HEK293 (cell line): ENCODE measurements at regions not wholly inside any gene's neighbourhood (a gene's known extent, or its start where the extent isn't known, plus 50 kb on each side); places are given as distances from the start of the nearest gene placed in this dataset.

Experiments
- CTCF ChIA-PET: fragments of 350-600 bp; formaldehyde crosslinking; extraction: SDS; loops from one replicate; lab custom pipeline; 2021; ENCODE audit warnings: antibody characterized with exemption; lab: Yijun Ruan, JAX
- POLR2A ChIA-PET: fragments of 300-600 bp; formaldehyde crosslinking; extraction: SDS; loops from one replicate; lab custom pipeline; 2020; ENCODE audit warnings: antibody characterized with exemption, inconsistent platforms; lab: Yijun Ruan, JAX
- H3K27ac ChIP-seq: fragments of 200-500 bp; sonication (Bioruptor generic); 2 replicates; pipeline ENCODE4 v1.5.1; 2014; ENCODE audit warnings: low read depth, low read length, control low read depth, inconsistent platforms; ENCODE audit errors: extremely low read depth
- H3K36me3 ChIP-seq, 2 experiments: fragments of 200-500 bp in 1 of 2; sonication (Bioruptor generic) in 1 of 2; 1 replicate in 1 of 2; 2 replicates in 1 of 2; pipeline ENCODE4 v1.5.1; 2014 to 2017; ENCODE audit warnings: inconsistent platforms in 2 of 2, low read length in 2 of 2; ENCODE audit not compliant: control insufficient read depth in 2 of 2, insufficient read depth in 1 of 2
- H3K4me1 ChIP-seq: fragments of 200-500 bp; sonication (Bioruptor generic); 2 replicates; pipeline ENCODE4 v1.5.1; 2014; ENCODE audit warnings: mild to moderate bottlenecking, low read length, inconsistent platforms; ENCODE audit not compliant: control insufficient read depth, insufficient read depth
- H3K4me3 ChIP-seq: 2 replicates; pipeline ENCODE4 v1.5.1; 2011; ENCODE audit warnings: low read depth, mild to moderate bottlenecking, control low read depth, low read length, moderate library complexity
- H3K9me3 ChIP-seq: fragments of 200-500 bp; sonication (Bioruptor generic); 2 replicates; pipeline ENCODE4 v1.5.1; 2014; ENCODE audit warnings: low read depth, low read length, inconsistent platforms; ENCODE audit not compliant: control insufficient read depth, insufficient read depth
- KLF1 ChIP-seq: fragments of 450-650 bp; formaldehyde crosslinking; IDR thresholded peaks from 2 replicates; pipeline ENCODE4 v1.5.1; 2016; ENCODE audit warnings: missing biosample characterization, missing genetic modification characterization
- KLF7 ChIP-seq: fragments of 450-650 bp; formaldehyde crosslinking; IDR thresholded peaks from 2 replicates; pipeline ENCODE4 v1.5.1; 2016; ENCODE audit warnings: missing biosample characterization, missing genetic modification characterization, borderline replicate concordance
- KLF8 ChIP-seq: fragments of 450-650 bp; formaldehyde crosslinking; IDR thresholded peaks from 2 replicates; pipeline ENCODE4 v1.5.1; 2016; ENCODE audit warnings: missing biosample characterization, missing genetic modification characterization
- PRDM1 ChIP-seq: fragments of 450-650 bp; formaldehyde crosslinking; IDR thresholded peaks from 2 replicates; pipeline ENCODE4; 2016; ENCODE audit warnings: missing biosample characterization, missing genetic modification characterization
- PRDM2 ChIP-seq: fragments of 450-650 bp; formaldehyde crosslinking; IDR thresholded peaks from 2 replicates; pipeline ENCODE4 v1.5.1; 2016; ENCODE audit warnings: missing biosample characterization, missing genetic modification characterization, borderline replicate concordance
- ZFP37 ChIP-seq: fragments of 450-650 bp; formaldehyde crosslinking; IDR thresholded peaks from 2 replicates; pipeline ENCODE4 v1.5.1; 2016; ENCODE audit warnings: missing biosample characterization, missing genetic modification characterization
- ZNF2 ChIP-seq: fragments of 450-650 bp; formaldehyde crosslinking; IDR thresholded peaks from 2 replicates; pipeline ENCODE4 v1.5.1; 2016; ENCODE audit warnings: missing biosample characterization, missing genetic modification characterization
- ZNF211 ChIP-seq: fragments of 450-650 bp; formaldehyde crosslinking; IDR thresholded peaks from 2 replicates; pipeline ENCODE4 v1.5.1; 2016; ENCODE audit warnings: low read depth, missing biosample characterization, missing genetic modification characterization
- ZNF223 ChIP-seq: fragments of 450-650 bp; formaldehyde crosslinking; IDR thresholded peaks from 2 replicates; pipeline ENCODE4 v1.5.1; 2016; ENCODE audit warnings: missing biosample characterization, missing genetic modification characterization
- ZNF239 ChIP-seq: fragments of 450-650 bp; formaldehyde crosslinking; IDR thresholded peaks from 2 replicates; pipeline ENCODE4 v1.5.1; 2016; ENCODE audit warnings: missing biosample characterization, missing genetic modification characterization
- ZNF394 ChIP-seq: fragments of 450-650 bp; formaldehyde crosslinking; IDR thresholded peaks from 2 replicates; pipeline ENCODE4 v1.5.1; 2016; ENCODE audit warnings: missing biosample characterization, missing genetic modification characterization, mild to moderate bottlenecking, moderate library complexity, borderline replicate concordance
- ZNF433 ChIP-seq: fragments of 450-650 bp; formaldehyde crosslinking; IDR thresholded peaks from 2 replicates; pipeline ENCODE4 v1.5.1; 2016; ENCODE audit warnings: missing biosample characterization, missing genetic modification characterization, low read depth
- ZNF670 ChIP-seq: fragments of 450-650 bp; formaldehyde crosslinking; IDR thresholded peaks from 2 replicates; pipeline ENCODE4 v1.5.1; 2016; ENCODE audit warnings: missing biosample characterization, missing genetic modification characterization, low read depth
- ZNF792 ChIP-seq: fragments of 450-650 bp; formaldehyde crosslinking; IDR thresholded peaks from 2 replicates; pipeline ENCODE4 v1.5.1; 2016; ENCODE audit warnings: missing biosample characterization, missing genetic modification characterization
- ZSCAN18 ChIP-seq: fragments of 450-650 bp; formaldehyde crosslinking; IDR thresholded peaks from 2 replicates; pipeline ENCODE4 v1.5.1; 2016; ENCODE audit warnings: missing biosample characterization, missing genetic modification characterization
- ZSCAN30 ChIP-seq: fragments of 450-650 bp; IDR thresholded peaks from 2 replicates; pipeline ENCODE4 v1.5.1; 2018; ENCODE audit warnings: missing biosample characterization, mild to moderate bottlenecking, missing genetic modification characterization, moderate library complexity
- TF ChIP-seq, protein P1 (sequence below): fragments of 450-650 bp; formaldehyde crosslinking; IDR thresholded peaks from 2 replicates; pipeline ENCODE4 v1.5.1; 2016; ENCODE audit warnings: missing biosample characterization, missing genetic modification characterization

DNA sequence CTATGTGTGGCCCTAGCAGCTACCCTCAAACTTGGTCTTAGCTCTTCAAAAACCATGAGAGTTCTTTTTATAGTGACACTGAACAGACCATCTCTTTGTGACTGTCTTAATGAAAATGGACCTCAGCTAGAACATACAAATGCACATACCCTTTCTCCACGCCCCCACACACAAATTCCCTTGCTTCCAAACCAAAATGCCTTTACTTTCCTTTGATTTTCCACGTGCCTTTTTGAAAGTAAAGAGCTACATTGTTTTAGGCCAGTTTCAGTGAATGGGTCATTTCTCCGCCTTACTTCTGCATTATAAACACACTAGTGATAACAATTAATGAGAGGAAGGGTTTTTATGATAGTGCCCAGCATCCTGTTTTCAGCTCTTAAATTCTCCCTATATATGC lies 105.8 kb upstream of the EFNA5 start (continued):
- TF ChIP-seq ZSCAN18: no peak
- TF ChIP-seq ZNF211 (tag by site-specific recombination): no peak
- TF ChIP-seq ZSCAN30 (tag by site-specific recombination): no peak
- no peak for TF ChIP-seq KLF7 (tag by site-specific recombination)
- TF ChIP-seq ZNF223 (tag by site-specific recombination): no peak
- TF ChIP-seq ZNF394 (tag by site-specific recombination): no peak
- no peak for TF ChIP-seq ZNF792 (tag by site-specific recombination)
- no peak for TF ChIP-seq ZNF670 (tag by site-specific recombination)
- TF ChIP-seq, all 188 proteins: peak for 0

GRCh38 chr5:107774316-107774715 lies 103.6 kb upstream of the EFNA5 start:
- H3K9me3 ChIP-seq: no peaks in the 10 kb centered on the region
- ChIA-PET POLR2A (no interaction called here), CTCF (no interaction called here)
- H3K27ac ChIP-seq: no peak overlapping the region
- no peaks in the 10 kb centered on the region for H3K36me3 ChIP-seq
- TF ChIP-seq ZFP37: no peak
- no peak for TF ChIP-seq KLF1 (tag by site-specific recombination)
- TF ChIP-seq PRDM1: no peak
- no peak for TF ChIP-seq ZNF433 (tag by site-specific recombination)
- no peak for TF ChIP-seq ZNF239 (tag by site-specific recombination)
- TF ChIP-seq ZNF2 (tag by site-specific recombination): no peak
- no peak for TF ChIP-seq PRDM2 (tag by site-specific recombination)
- no peak for TF ChIP-seq KLF8
- TF ChIP-seq, protein P1, sequence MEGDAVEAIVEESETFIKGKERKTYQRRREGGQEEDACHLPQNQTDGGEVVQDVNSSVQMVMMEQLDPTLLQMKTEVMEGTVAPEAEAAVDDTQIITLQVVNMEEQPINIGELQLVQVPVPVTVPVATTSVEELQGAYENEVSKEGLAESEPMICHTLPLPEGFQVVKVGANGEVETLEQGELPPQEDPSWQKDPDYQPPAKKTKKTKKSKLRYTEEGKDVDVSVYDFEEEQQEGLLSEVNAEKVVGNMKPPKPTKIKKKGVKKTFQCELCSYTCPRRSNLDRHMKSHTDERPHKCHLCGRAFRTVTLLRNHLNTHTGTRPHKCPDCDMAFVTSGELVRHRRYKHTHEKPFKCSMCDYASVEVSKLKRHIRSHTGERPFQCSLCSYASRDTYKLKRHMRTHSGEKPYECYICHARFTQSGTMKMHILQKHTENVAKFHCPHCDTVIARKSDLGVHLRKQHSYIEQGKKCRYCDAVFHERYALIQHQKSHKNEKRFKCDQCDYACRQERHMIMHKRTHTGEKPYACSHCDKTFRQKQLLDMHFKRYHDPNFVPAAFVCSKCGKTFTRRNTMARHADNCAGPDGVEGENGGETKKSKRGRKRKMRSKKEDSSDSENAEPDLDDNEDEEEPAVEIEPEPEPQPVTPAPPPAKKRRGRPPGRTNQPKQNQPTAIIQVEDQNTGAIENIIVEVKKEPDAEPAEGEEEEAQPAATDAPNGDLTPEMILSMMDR (tag by site-specific recombination): no peak
- TF ChIP-seq ZNF670 (tag by site-specific recombination): no peak
- H3K4me3 ChIP-seq: no peak overlapping the region
- H3K4me1 ChIP-seq: no peaks in the 10 kb centered on the region; the same call in 1 of the 2 replicates
